Activated naive CD8-positive, alpha-beta T cell treated with anti-CD3 and anti-CD28 coated beads, Interleukin-2, amount 10 ng/mL, durations not matched to agents 7 days and 5 days (primary cell): ENCODE measurements at regions not wholly inside any gene's neighbourhood (a gene's known extent, or its start where the extent isn't known, plus 50 kb on each side); places are given as distances from the start of the nearest gene placed in this dataset.

Experiments used
- ATAC-seq: fragments of 150-1000 bp; cut with Tn5 transposase; one replicate; pipeline ENCODE4 v1.10.0; 2021; ENCODE audit warnings: low read depth, moderate library complexity
- POLR2A ChIA-PET: fragments of 350-600 bp; sonication (Branson Sonifier 250); formaldehyde crosslinking; loops from one replicate; lab custom pipeline; 2021; ENCODE audit warnings: antibody characterized with exemption; lab: Charles Lee
- DNase-seq: peaks from one replicate; pipeline ENCODE4 v3.0.0; 2021
- H3K27ac Mint-ChIP-seq: one replicate; pipeline ENCODE4 v1.8.0; 2022; ENCODE audit warnings: mild to moderate bottlenecking, mixed read lengths
- H3K27me3 Mint-ChIP-seq: one replicate; pipeline ENCODE4 v1.8.0; 2022; ENCODE audit warnings: mild to moderate bottlenecking, moderate library complexity, mixed read lengths
- H3K36me3 Mint-ChIP-seq: one replicate; pipeline ENCODE4 v1.8.0; 2021; ENCODE audit warnings: mild to moderate bottlenecking, mixed read lengths
- H3K4me1 Mint-ChIP-seq: one replicate; pipeline ENCODE4 v1.8.0; 2021; ENCODE audit warnings: mixed read lengths
- H3K4me3 Mint-ChIP-seq: one replicate; pipeline ENCODE4 v1.8.0; 2022; ENCODE audit warnings: mild to moderate bottlenecking, moderate library complexity, mixed read lengths
- H3K9me3 Mint-ChIP-seq: one replicate; pipeline ENCODE4 v1.8.0; 2021; ENCODE audit warnings: mixed read lengths

GRCh38 chr6:15864038-15864707 lies 201.3 kb upstream of the DTNBP1 start:
- POLR2A ChIA-PET, result no interaction called here
- Mint-ChIP-seq H3K27me3 (peaks cover 16% of the 10 kb centered on the region), H3K27ac (no peak overlapping the region), H3K36me3 (no peaks in the 10 kb centered on the region), H3K4me1 (no peaks in the 10 kb centered on the region), H3K9me3 (no peaks in the 10 kb centered on the region), H3K4me3 (no peak overlapping the region)
- DNase-seq (no peak), ATAC-seq (no peak)

GRCh38 chr6:15862810-15863209 lies 200.0 kb upstream of the DTNBP1 start:
- POLR2A ChIA-PET, result no interaction called here
- H3K27ac Mint-ChIP-seq, result no peak overlapping the region
- no peaks in the 10 kb centered on the region for H3K36me3 Mint-ChIP-seq
- DNase-seq (no peak), ATAC-seq (no peak)
- no peaks in the 10 kb centered on the region for H3K4me1 Mint-ChIP-seq
- no peaks in the 10 kb centered on the region for H3K9me3 Mint-ChIP-seq
- no peak overlapping the region for H3K4me3 Mint-ChIP-seq
- H3K27me3 Mint-ChIP-seq, result peaks cover 16% of the 10 kb centered on the region

GRCh38 chr6:15861486-15861885 lies 198.7 kb upstream of the DTNBP1 start:
- Mint-ChIP-seq H3K9me3 (no peaks in the 10 kb centered on the region), H3K4me3 (no peak overlapping the region), H3K4me1 (no peaks in the 10 kb centered on the region), H3K27ac (no peak overlapping the region), H3K36me3 (no peaks in the 10 kb centered on the region), H3K27me3 (peaks cover 16% of the 10 kb centered on the region)
- DNase-seq, result no peak
- POLR2A ChIA-PET, result no interaction called here
- no peak for ATAC-seq

GRCh38 chr6:15854826-15855710 lies 192.2 kb upstream of the DTNBP1 start:
- POLR2A ChIA-PET, result no interaction called here
- ATAC-seq (no peak), DNase-seq (no peak)

GRCh38 chr6:15854378-15854777 lies 191.6 kb upstream of the DTNBP1 start:
- DNase-seq, result no peak
- POLR2A ChIA-PET, result no interaction called here
- Mint-ChIP-seq H3K4me1 (no peaks in the 10 kb centered on the region), H3K4me3 (no peak overlapping the region), H3K27me3 (peaks cover 2% of the 10 kb centered on the region), H3K36me3 (no peaks in the 10 kb centered on the region), H3K27ac (no peak overlapping the region), H3K9me3 (no peaks in the 10 kb centered on the region)
- ATAC-seq, result no peak

More at GRCh38 chr6:15854826-15855710, 192.2 kb upstream of the DTNBP1 start:
- H3K36me3 Mint-ChIP-seq, result no peaks in the 10 kb centered on the region
- no peak overlapping the region for H3K27ac Mint-ChIP-seq
- no peaks in the 10 kb centered on the region for H3K9me3 Mint-ChIP-seq
- peaks cover 6% of the 10 kb centered on the region for H3K27me3 Mint-ChIP-seq
- H3K4me1 Mint-ChIP-seq, result no peaks in the 10 kb centered on the region
- H3K4me3 Mint-ChIP-seq, result no peak overlapping the region

GRCh38 chr6:15853259-15853658 lies 190.4 kb upstream of the DTNBP1 start:
- Mint-ChIP-seq H3K27ac (no peak overlapping the region), H3K9me3 (no peaks in the 10 kb centered on the region), H3K4me3 (no peak overlapping the region), H3K27me3 (peaks cover 2% of the 10 kb centered on the region), H3K4me1 (no peaks in the 10 kb centered on the region), H3K36me3 (no peaks in the 10 kb centered on the region)
- POLR2A ChIA-PET, result no interaction called here
- DNase-seq, result no peak
- ATAC-seq, result no peak

- Mint-ChIP-seq H3K9me3 (peaks cover 3% of the 10 kb centered on the region), H3K36me3 (no peaks in the 10 kb centered on the region), H3K4me3 (no peak overlapping the region), H3K27ac (no peak overlapping the region), H3K4me1 (no peaks in the 10 kb centered on the region), H3K27me3 (peaks cover 2% of the 10 kb centered on the region)
- DNase-seq (no peak), ATAC-seq (no peak)
- POLR2A ChIA-PET, result no interaction called here
These were observed 189.5 kb upstream of the DTNBP1 start for GRCh38 chr6:15852289-15852688.

GRCh38 chr6:15849395-15849794 lies 186.6 kb upstream of the DTNBP1 start:
- Mint-ChIP-seq H3K4me1 (no peaks in the 10 kb centered on the region), H3K36me3 (no peaks in the 10 kb centered on the region), H3K27me3 (peaks cover 2% of the 10 kb centered on the region), H3K9me3 (peaks cover 3% of the 10 kb centered on the region), H3K27ac (no peak overlapping the region), H3K4me3 (no peak overlapping the region)
- ATAC-seq (no peak), DNase-seq (no peak)
- POLR2A ChIA-PET, result no interaction called here

- Mint-ChIP-seq H3K36me3 (no peaks in the 10 kb centered on the region), H3K4me3 (no peak overlapping the region), H3K27me3 (no peaks in the 10 kb centered on the region), H3K27ac (no peak overlapping the region), H3K9me3 (peaks cover 3% of the 10 kb centered on the region), H3K4me1 (no peaks in the 10 kb centered on the region)
- POLR2A ChIA-PET, result no interaction called here
- ATAC-seq, result no peak
- DNase-seq, result no peak
These were observed 182.7 kb upstream of the DTNBP1 start for GRCh38 chr6:15845492-15845891.

- Mint-ChIP-seq H3K4me3 (no peak overlapping the region), H3K4me1 (no peaks in the 10 kb centered on the region), H3K27me3 (peaks cover 2% of the 10 kb centered on the region), H3K27ac (no peak overlapping the region), H3K9me3 (peaks cover 3% of the 10 kb centered on the region), H3K36me3 (no peaks in the 10 kb centered on the region)
- POLR2A ChIA-PET, result no interaction called here
- ATAC-seq (no peak), DNase-seq (no peak)
These were observed 180.9 kb upstream of the DTNBP1 start for GRCh38 chr6:15843764-15844163.

GRCh38 chr6:15843226-15843625 lies 180.4 kb upstream of the DTNBP1 start:
- no peaks in the 10 kb centered on the region for H3K36me3 Mint-ChIP-seq
- H3K27ac Mint-ChIP-seq, result no peak overlapping the region
- H3K27me3 Mint-ChIP-seq, result peaks cover 2% of the 10 kb centered on the region
- H3K4me1 Mint-ChIP-seq, result no peaks in the 10 kb centered on the region
- ATAC-seq, result no peak
- POLR2A ChIA-PET, result no interaction called here
- no peak overlapping the region for H3K4me3 Mint-ChIP-seq
- no peak for DNase-seq
- H3K9me3 Mint-ChIP-seq, result peaks cover 3% of the 10 kb centered on the region

- H3K4me1 Mint-ChIP-seq, result no peaks in the 10 kb centered on the region
These were observed 179.9 kb upstream of the DTNBP1 start for GRCh38 chr6:15842727-15843117.

GRCh38 chr6:15841937-15842726 lies 179.3 kb upstream of the DTNBP1 start:
- no peak overlapping the region for H3K27ac Mint-ChIP-seq
- no peaks in the 10 kb centered on the region for H3K9me3 Mint-ChIP-seq
- H3K4me1 Mint-ChIP-seq, result no peaks in the 10 kb centered on the region
- no peaks in the 10 kb centered on the region for H3K36me3 Mint-ChIP-seq
- peaks cover 2% of the 10 kb centered on the region for H3K27me3 Mint-ChIP-seq
- no peak overlapping the region for H3K4me3 Mint-ChIP-seq
- POLR2A ChIA-PET, result no interaction called here
- ATAC-seq (no peak), DNase-seq (no peak)

More at GRCh38 chr6:15842727-15843117, 179.9 kb upstream of the DTNBP1 start:
- Mint-ChIP-seq H3K9me3 (no peaks in the 10 kb centered on the region), H3K36me3 (no peaks in the 10 kb centered on the region), H3K27ac (no peak overlapping the region), H3K27me3 (peaks cover 2% of the 10 kb centered on the region), H3K4me3 (no peak overlapping the region)
- DNase-seq (no peak), ATAC-seq (no peak)
- POLR2A ChIA-PET, result no interaction called here
